ENCODE measurements at regions not wholly inside any gene's neighbourhood (a gene's known extent, or its start where the extent isn't known, plus 50 kb on each side); places are given as distances from the start of the nearest gene placed in this dataset.
"Not testable (repeated sequence)": the region's sequence is repeated elsewhere in the genome, so short reads cannot be mapped to it uniquely, and the experiment has no call there.

- no peak for TF ChIP-seq CTCF (IDR thresholded peaks at IDR 0.05; ENCODE audit: control extremely low read depth, extremely low read depth, low read depth, missing control alignments)
- POLR2A ChIA-PET, result no interaction called here
- no peak for DNase-seq (ENCODE audit: extremely low spot score)
- CTCF ChIA-PET, result no interaction called here
Observed at GRCh38 chr14:34147461-34147860, 196.6 kb upstream of the EGLN3 start.

GRCh38 chr14:34140127-34140526, 189.3 kb upstream of the EGLN3 start:
- POLR2A ChIA-PET; DNase-seq (ENCODE audit: extremely low spot score): not testable (repeated sequence)
- CTCF ChIA-PET, result interaction anchor here (1.2 to 1.9 kb wide), 2 partner anchors 12 to 20 kb away, joined by 3 to 5 read pairs; no protein-coding TSS in a partner anchor

GRCh38 chr14:34139160-34140121, 188.6 kb upstream of the EGLN3 start:
- CTCF ChIA-PET, result interaction anchor here (1.5 to 1.9 kb wide), 4 partner anchors 10 to 296 kb away, joined by 3 to 5 read pairs (median 3); no protein-coding TSS in a partner anchor
- DNase-seq (ENCODE audit: extremely low spot score); POLR2A ChIA-PET: not testable (repeated sequence)

- POLR2A ChIA-PET, result no interaction called here
- no peak for DNase-seq (ENCODE audit: extremely low spot score)
- no peak for TF ChIP-seq CTCF (IDR thresholded peaks at IDR 0.05; ENCODE audit: control extremely low read depth, extremely low read depth, low read depth, missing control alignments)
- CTCF ChIA-PET, result interaction anchor here (1.1 to 1.8 kb wide), 5 partner anchors 11 to 295 kb away, joined by 3 to 5 read pairs (median 3); no protein-coding TSS in a partner anchor
Observed at GRCh38 chr14:34138175-34138574, 187.3 kb upstream of the EGLN3 start.

GRCh38 chr14:34137001-34137745, 186.3 kb upstream of the EGLN3 start:
- ChIA-PET POLR2A (no interaction called here), CTCF (interaction anchor here (1.6 to 1.8 kb wide), 3 partner anchors 12 to 294 kb away, joined by 3 to 5 read pairs (median 3); no protein-coding TSS in a partner anchor)
- TF ChIP-seq CTCF (IDR thresholded peaks at IDR 0.05; ENCODE audit: control extremely low read depth, extremely low read depth, low read depth, missing control alignments), result no peak
- DNase-seq (ENCODE audit: extremely low spot score), result no peak

GRCh38 chr14:34135492-34135891, 184.6 kb upstream of the EGLN3 start:
- CTCF ChIA-PET, result no interaction called here
- POLR2A ChIA-PET, result no interaction called here
- no peak for DNase-seq (ENCODE audit: extremely low spot score)
- no peak for TF ChIP-seq CTCF (IDR thresholded peaks at IDR 0.05; ENCODE audit: control extremely low read depth, extremely low read depth, low read depth, missing control alignments)

- DNase-seq (ENCODE audit: extremely low spot score), result no peak
- ChIA-PET CTCF (no interaction called here), POLR2A (no interaction called here)
- no peak for TF ChIP-seq CTCF (IDR thresholded peaks at IDR 0.05; ENCODE audit: control extremely low read depth, extremely low read depth, low read depth, missing control alignments)
Observed at GRCh38 chr14:34134484-34134883, 183.6 kb upstream of the EGLN3 start.
